ENCODE measurements at regions not wholly inside any gene's neighbourhood (a gene's known extent, or its start where the extent isn't known, plus 50 kb on each side); places are given as distances from the start of the nearest gene placed in this dataset.

DNA sequence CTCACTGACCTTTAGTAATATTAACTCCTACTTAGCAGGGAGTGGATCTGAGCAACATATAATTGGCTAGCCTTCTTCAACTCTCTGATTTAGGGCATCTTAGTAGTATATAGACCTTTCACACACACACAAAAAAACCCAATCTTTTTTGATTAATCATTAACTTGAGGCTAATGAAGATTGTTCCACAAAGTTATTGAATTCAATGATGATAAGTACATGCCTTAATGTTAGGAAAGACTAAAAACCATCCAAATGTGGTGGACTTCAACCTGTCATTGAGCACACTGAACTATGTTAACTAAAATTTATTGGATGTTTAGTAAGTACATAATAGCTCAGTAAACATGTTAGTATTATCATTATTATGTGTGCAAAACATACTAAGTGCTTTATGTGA is 179.4 kb upstream of the SLC25A13 start:
- Histone ChIP-seq H3K36me3 (ENCODE audit: control insufficient read depth, insufficient read depth, low read length) (no peaks in the 10 kb centered on the region), H3K27me3 (ENCODE audit: control insufficient read depth, insufficient read depth, low read length) (no peaks in the 10 kb centered on the region), H3K4me3 (ENCODE audit: low read depth, low read length) (no peak overlapping the region)
- TF ChIP-seq, protein P1, sequence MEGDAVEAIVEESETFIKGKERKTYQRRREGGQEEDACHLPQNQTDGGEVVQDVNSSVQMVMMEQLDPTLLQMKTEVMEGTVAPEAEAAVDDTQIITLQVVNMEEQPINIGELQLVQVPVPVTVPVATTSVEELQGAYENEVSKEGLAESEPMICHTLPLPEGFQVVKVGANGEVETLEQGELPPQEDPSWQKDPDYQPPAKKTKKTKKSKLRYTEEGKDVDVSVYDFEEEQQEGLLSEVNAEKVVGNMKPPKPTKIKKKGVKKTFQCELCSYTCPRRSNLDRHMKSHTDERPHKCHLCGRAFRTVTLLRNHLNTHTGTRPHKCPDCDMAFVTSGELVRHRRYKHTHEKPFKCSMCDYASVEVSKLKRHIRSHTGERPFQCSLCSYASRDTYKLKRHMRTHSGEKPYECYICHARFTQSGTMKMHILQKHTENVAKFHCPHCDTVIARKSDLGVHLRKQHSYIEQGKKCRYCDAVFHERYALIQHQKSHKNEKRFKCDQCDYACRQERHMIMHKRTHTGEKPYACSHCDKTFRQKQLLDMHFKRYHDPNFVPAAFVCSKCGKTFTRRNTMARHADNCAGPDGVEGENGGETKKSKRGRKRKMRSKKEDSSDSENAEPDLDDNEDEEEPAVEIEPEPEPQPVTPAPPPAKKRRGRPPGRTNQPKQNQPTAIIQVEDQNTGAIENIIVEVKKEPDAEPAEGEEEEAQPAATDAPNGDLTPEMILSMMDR (IDR thresholded peaks at IDR 0.05; ENCODE audit: insufficient read depth, low read length, poor library complexity, severe bottlenecking), result no peak
- no peak for DNase-seq (ENCODE audit: low read depth)

DNA sequence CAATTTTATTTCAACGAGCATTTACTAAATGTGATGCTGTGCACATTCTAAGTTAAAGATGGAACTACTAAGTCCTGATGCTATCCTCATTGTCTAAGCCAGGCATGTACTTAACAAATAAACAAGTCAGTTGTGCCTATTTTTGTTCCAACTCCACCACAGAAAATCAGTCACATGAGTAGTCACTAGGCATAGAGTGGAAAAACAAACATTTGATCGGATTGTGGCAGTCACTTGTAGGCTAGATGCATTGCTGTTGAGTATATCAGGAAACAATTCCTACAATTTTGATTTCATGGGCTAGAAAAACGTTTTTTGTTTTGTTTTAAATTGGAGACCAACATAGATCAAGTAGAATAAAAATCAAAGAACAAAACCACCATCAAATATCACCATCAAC is 177.6 kb upstream of the SLC25A13 start:
- no peaks in the 10 kb centered on the region for H3K36me3 ChIP-seq (ENCODE audit: control insufficient read depth, insufficient read depth, low read length)
- H3K27me3 ChIP-seq (ENCODE audit: control insufficient read depth, insufficient read depth, low read length), result no peaks in the 10 kb centered on the region

DNA sequence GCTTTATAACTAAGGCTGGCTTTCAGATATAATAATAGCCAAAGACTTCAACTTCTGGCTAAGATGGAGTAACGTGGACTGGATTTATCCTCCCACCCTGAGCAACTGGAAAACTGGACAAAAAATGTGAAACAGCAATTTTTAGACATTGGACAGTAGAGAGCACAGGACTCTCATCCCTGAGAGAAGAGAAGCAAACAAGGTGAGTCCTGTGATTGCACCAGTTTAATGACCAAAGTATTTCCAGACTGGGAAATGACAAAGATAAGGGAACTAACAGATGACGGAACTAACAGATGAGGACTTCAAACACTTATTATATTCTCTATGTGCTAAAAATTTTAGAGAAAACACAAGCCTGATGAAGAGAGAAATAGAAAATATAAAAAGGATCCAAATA is 175.7 kb upstream of the SLC25A13 start:
- H3K4me3 ChIP-seq (ENCODE audit: low read depth, low read length), result no peak overlapping the region
- H3K27me3 ChIP-seq (ENCODE audit: control insufficient read depth, insufficient read depth, low read length), result no peaks in the 10 kb centered on the region
- DNase-seq (ENCODE audit: low read depth), result no peak
- no peaks in the 10 kb centered on the region for H3K36me3 ChIP-seq (ENCODE audit: control insufficient read depth, insufficient read depth, low read length)
- TF ChIP-seq, protein P1 (IDR thresholded peaks at IDR 0.05; ENCODE audit: insufficient read depth, low read length, poor library complexity, severe bottlenecking), result no peak

More for the DNA sequence above, 177.6 kb upstream of the SLC25A13 start:
- TF ChIP-seq, protein P1 (IDR thresholded peaks at IDR 0.05; ENCODE audit: insufficient read depth, low read length, poor library complexity, severe bottlenecking), result no peak
- no peak overlapping the region for H3K4me3 ChIP-seq (ENCODE audit: low read depth, low read length)
- no peak for DNase-seq (ENCODE audit: low read depth)

DNA sequence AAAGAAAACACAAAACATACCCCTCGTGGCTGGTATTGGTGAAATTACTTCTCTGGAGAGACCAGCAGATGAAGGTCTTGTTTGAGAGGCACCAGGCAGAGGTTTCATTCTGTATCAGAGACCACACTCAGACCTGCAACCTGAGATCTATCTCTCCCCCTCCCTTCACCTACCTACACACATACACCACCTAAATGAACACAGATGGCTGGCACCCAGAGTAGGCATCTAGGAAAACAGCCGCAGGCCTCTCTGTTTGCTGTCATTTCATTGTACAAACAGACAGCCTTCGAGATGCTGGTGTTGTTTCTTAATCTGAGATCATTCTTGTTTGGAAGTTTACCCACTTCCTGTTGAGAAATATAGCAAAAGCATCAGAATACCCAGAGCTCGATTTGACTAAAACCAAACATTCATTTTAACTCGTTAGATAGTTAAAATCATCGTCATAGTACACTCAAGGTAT is 173.9 kb upstream of the SLC25A13 start:
- DNase-seq (ENCODE audit: low read depth), result no peak

DNA sequence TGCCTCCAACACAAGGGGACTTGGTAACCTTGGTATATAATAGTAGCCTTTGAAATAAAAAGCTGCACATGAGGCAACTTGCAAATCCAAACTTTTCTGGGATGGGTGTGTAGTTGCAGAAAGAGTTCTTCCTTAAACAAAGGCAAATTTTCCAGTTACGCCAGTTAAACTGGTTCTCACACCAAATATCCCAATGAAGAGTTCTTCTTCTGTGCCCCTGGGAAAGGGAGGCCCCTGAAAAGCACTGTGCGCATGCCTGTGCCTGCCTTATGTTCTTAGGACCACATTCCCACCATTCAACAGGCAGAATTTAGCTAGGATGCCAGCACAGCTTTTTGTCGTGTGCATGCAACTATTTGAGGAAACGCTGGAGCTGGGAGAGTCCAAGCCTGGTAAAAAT is 164.8 kb upstream of the SLC25A13 start:
- TF ChIP-seq, protein P1 (IDR thresholded peaks at IDR 0.05; ENCODE audit: insufficient read depth, low read length, poor library complexity, severe bottlenecking), result no peak
- no peaks in the 10 kb centered on the region for H3K27me3 ChIP-seq (ENCODE audit: control insufficient read depth, insufficient read depth, low read length)
- H3K4me3 ChIP-seq (ENCODE audit: low read depth, low read length), result no peak overlapping the region
- no peaks in the 10 kb centered on the region for H3K36me3 ChIP-seq (ENCODE audit: control insufficient read depth, insufficient read depth, low read length)
- DNase-seq (ENCODE audit: low read depth), result no peak

More for the DNA sequence above, 173.9 kb upstream of the SLC25A13 start:
- Histone ChIP-seq H3K4me3 (ENCODE audit: low read depth, low read length) (no peak overlapping the region), H3K36me3 (ENCODE audit: control insufficient read depth, insufficient read depth, low read length) (no peaks in the 10 kb centered on the region), H3K27me3 (ENCODE audit: control insufficient read depth, insufficient read depth, low read length) (no peaks in the 10 kb centered on the region)
- TF ChIP-seq, protein P1 (IDR thresholded peaks at IDR 0.05; ENCODE audit: insufficient read depth, low read length, poor library complexity, severe bottlenecking), result no peak

DNA sequence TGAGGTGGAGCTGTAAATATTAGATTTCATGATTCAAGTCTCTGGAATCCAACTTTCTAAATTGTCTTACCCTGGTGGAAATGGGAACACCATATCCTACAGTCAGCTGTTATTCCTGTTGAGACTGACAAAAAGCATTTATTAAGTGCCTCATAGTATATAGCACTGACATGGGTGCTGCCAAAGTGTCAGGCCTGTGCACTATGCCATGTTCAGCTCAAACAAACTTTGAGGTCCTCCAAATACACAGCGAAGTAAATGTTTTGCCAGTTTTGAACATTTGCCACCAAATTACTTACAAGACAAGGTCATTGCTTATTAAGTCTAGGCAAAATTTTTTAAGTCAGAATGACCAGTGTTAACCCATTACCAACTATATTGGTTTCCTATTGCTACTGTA is 162.9 kb upstream of the SLC25A13 start:
- H3K27me3 ChIP-seq (ENCODE audit: control insufficient read depth, insufficient read depth, low read length), result no peaks in the 10 kb centered on the region
- no peaks in the 10 kb centered on the region for H3K36me3 ChIP-seq (ENCODE audit: control insufficient read depth, insufficient read depth, low read length)
- H3K4me3 ChIP-seq (ENCODE audit: low read depth, low read length), result no peak overlapping the region
- DNase-seq (ENCODE audit: low read depth), result no peak
- TF ChIP-seq, protein P1 (IDR thresholded peaks at IDR 0.05; ENCODE audit: insufficient read depth, low read length, poor library complexity, severe bottlenecking), result no peak

Measured in kidney epithelial cell (primary cell).